Body of pancreas (tissue), 4 donors: ENCODE measurements at regions not wholly inside any gene's neighbourhood (a gene's known extent, or its start where the extent isn't known, plus 50 kb on each side); places are given as distances from the start of the nearest gene placed in this dataset.

Source experiments
- ATAC-seq: fragments of 150-250 bp; one replicate; pipeline ENCODE4 v1.9.1; 2016
- DNase-seq, 4 donors: peaks; one replicate each; pipeline ENCODE4 v3.0.0-alpha.2; 2019
- H3K27ac ChIP-seq, 4 donors: fragments of 200-600 bp; sonication (generic); 1 replicate in 3 of 4; 2 replicates in 1 of 4; pipeline versions ENCODE4 v1.5.1 to v1.6.1; 2016 to 2019; ENCODE audit warnings: mild to moderate bottlenecking in 1 of 4, mixed read lengths in 1 of 4, moderate library complexity in 1 of 4
- H3K27me3 ChIP-seq, 2 donors: fragments of 200-600 bp; sonication (generic); one replicate each; pipeline ENCODE4 v1.6.0; 2016; ENCODE audit warnings: mild to moderate bottlenecking in 1 of 2
- H3K36me3 ChIP-seq, 2 donors: fragments of 200-600 bp; sonication (generic); replicated peaks in 1 of 2; 2 replicates each; pipeline ENCODE4 v1.5.1; 2016; ENCODE audit warnings: low read depth in 2 of 2; ENCODE audit not compliant: insufficient read depth in 1 of 2
- H3K4me1 ChIP-seq: fragments of 200-600 bp; sonication (generic); one replicate; pipeline ENCODE4 v1.6.0; 2016
- H3K4me3 ChIP-seq, 2 donors: fragments of 200-600 bp; sonication (generic); 1 replicate in 1 of 2; 2 replicates in 1 of 2; pipeline ENCODE4 v1.5.1; 2016 to 2019
- H3K9me3 ChIP-seq, 3 donors: fragments of 200-600 bp; sonication (generic); 1 replicate in 2 of 3; 2 replicates in 1 of 3; pipeline ENCODE4 v1.5.1; 2016
- CTCF ChIP-seq, 7 experiments: fragments of 450-650 bp in 4 of 7; fragments of 200-600 bp in 3 of 7; sonication (generic) in 3 of 7; IDR thresholded peaks; one replicate each; pipeline ENCODE4 v1.5.1; 2016 to 2019; ENCODE audit warnings: antibody characterized with exemption in 7 of 7
- POLR2A ChIP-seq, 3 donors: fragments of 450-650 bp; IDR thresholded peaks; one replicate each; pipeline ENCODE4 v1.6.1; 2016; ENCODE audit warnings: antibody characterized with exemption in 3 of 3, mild to moderate bottlenecking in 2 of 3
- WGBS, 2 donors: methylation state at CpG; one replicate each; pipeline ENCODE4 v1.1.5; 2017; 5-methylcytosine and 5-hydroxymethylcytosine counted together
- intact Hi-C: fragments of 100-400 bp; cut with DNase I; formaldehyde crosslinking; loops from one replicate; pipeline ENCODE4 v1.15.1; 2023

GRCh38 chr3:146838221-146838620, 233.1 kb upstream of the PLSCR5 start:
- no peaks in the 10 kb centered on the region for H3K9me3 ChIP-seq
- H3K27me3 ChIP-seq = peaks cover 0 to 3% of the 10 kb centered on the region in 2 donors
- H3K27ac ChIP-seq = no peak overlapping the region
- H3K4me1 ChIP-seq = no peaks in the 10 kb centered on the region
- DNase-seq = no peak
- no peak overlapping the region for H3K4me3 ChIP-seq
- WGBS, 2 donors = 86 to 92% methylated on average over 3 of the region's 3 CpGs
- TF ChIP-seq CTCF (IDR thresholded peaks at IDR 0.05) = no peak
- no peak for TF ChIP-seq POLR2A (IDR thresholded peaks at IDR 0.05)
- no peak for ATAC-seq
- no peaks in the 10 kb centered on the region for H3K36me3 ChIP-seq
- intact Hi-C loops = no loop called here

GRCh38 chr3:146834917-146835316, 229.8 kb upstream of the PLSCR5 start:
- Histone ChIP-seq H3K4me3 (no peak overlapping the region), H3K27me3 (no peaks in the 10 kb centered on the region), H3K9me3 (no peaks in the 10 kb centered on the region), H3K4me1 (no peaks in the 10 kb centered on the region), H3K36me3 (no peaks in the 10 kb centered on the region), H3K27ac (no peak overlapping the region)
- DNase-seq = no peak
- TF ChIP-seq POLR2A (IDR thresholded peaks at IDR 0.05) = no peak
- no peak for TF ChIP-seq CTCF (IDR thresholded peaks at IDR 0.05)
- intact Hi-C loops = no loop called here
- ATAC-seq = no peak

GRCh38 chr3:146832857-146833458, 227.8 kb upstream of the PLSCR5 start:
- 75 to 78% methylated on average over 5 of the region's 5 CpGs for WGBS, 2 donors
- H3K4me1 ChIP-seq = no peaks in the 10 kb centered on the region
- H3K27ac ChIP-seq = no peak overlapping the region
- no peaks in the 10 kb centered on the region for H3K27me3 ChIP-seq
- intact Hi-C loops = no loop called here
- H3K9me3 ChIP-seq = no peaks in the 10 kb centered on the region
- DNase-seq = no peak
- ATAC-seq = no peak
- H3K36me3 ChIP-seq = no peaks in the 10 kb centered on the region
- H3K4me3 ChIP-seq = no peak overlapping the region
- no peak for TF ChIP-seq POLR2A (IDR thresholded peaks at IDR 0.05)
- no peak for TF ChIP-seq CTCF (IDR thresholded peaks at IDR 0.05)

- Histone ChIP-seq H3K27ac (no peak overlapping the region), H3K9me3 (no peaks in the 10 kb centered on the region), H3K4me1 (no peaks in the 10 kb centered on the region), H3K36me3 (no peaks in the 10 kb centered on the region), H3K4me3 (no peak overlapping the region), H3K27me3 (no peaks in the 10 kb centered on the region)
- ATAC-seq = no peak
- WGBS, 2 donors = 72 to 74% methylated on average over 1 of the region's 1 CpG
- TF ChIP-seq POLR2A (IDR thresholded peaks at IDR 0.05) = no peak
- no peak for TF ChIP-seq CTCF (IDR thresholded peaks at IDR 0.05)
- intact Hi-C loops = no loop called here
- DNase-seq = no peak
These were observed 226.5 kb upstream of the PLSCR5 start for GRCh38 chr3:146831659-146832058.

GRCh38 chr3:146830231-146830630, 225.1 kb upstream of the PLSCR5 start:
- Histone ChIP-seq H3K4me3 (no peak overlapping the region), H3K36me3 (no peaks in the 10 kb centered on the region), H3K27me3 (no peaks in the 10 kb centered on the region), H3K9me3 (no peaks in the 10 kb centered on the region), H3K27ac (no peak overlapping the region), H3K4me1 (no peaks in the 10 kb centered on the region)
- TF ChIP-seq POLR2A (IDR thresholded peaks at IDR 0.05) (no peak), CTCF (IDR thresholded peaks at IDR 0.05) (no peak)
- ATAC-seq (no peak), DNase-seq (no peak)
- intact Hi-C loops = no loop called here
